ENCODE measurements at regions not wholly inside any gene's neighbourhood (a gene's known extent, or its start where the extent isn't known, plus 50 kb on each side); places are given as distances from the start of the nearest gene placed in this dataset.

DNA sequence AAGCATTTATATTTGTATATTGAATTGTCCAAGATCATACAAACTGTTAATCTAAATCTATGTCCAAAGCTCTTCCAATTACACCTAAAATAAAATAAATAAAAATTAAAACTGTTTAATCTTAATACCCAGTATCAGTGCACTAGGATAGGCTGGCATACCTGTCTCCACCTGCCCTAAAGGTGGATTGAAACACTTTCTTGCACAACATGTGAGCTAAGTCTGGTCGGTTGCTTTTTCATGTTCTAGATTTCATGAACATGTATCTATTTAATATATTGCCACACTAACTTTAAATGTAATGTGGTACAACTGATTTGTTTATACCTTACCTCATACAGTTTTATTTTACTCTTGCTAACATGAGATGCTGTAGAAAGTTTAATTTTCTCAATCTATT is 193.0 kb downstream of the VGLL3 start:
- H3F3A ChIP-seq (ENCODE audit: low read length, unreplicated experiment), result no peaks in the 10 kb centered on the region
- H3K9me2 ChIP-seq (replicated peaks; ENCODE audit: low read length), result no peaks in the 10 kb centered on the region
- no peak overlapping the region for H3K27ac ChIP-seq (ENCODE audit: low read length)
- no peaks in the 10 kb centered on the region for H3K9me3 ChIP-seq (ENCODE audit: low read length)
- ATAC-seq, result no peak
- H3K4me2 ChIP-seq (ENCODE audit: low read length), result no peak overlapping the region
- no peak overlapping the region for H2AFZ ChIP-seq (ENCODE audit: low read length)
- intact Hi-C loops (cut with micrococcal nuclease), result no loop called here
- H3K79me2 ChIP-seq (ENCODE audit: low read length), result no peaks in the 10 kb centered on the region
- H3K9ac ChIP-seq (ENCODE audit: low read length), result no peak overlapping the region
- no peak for TF ChIP-seq EZH2phosphoT487 (IDR thresholded peaks at IDR 0.05; ENCODE audit: borderline replicate concordance, low read length)
- TF ChIP-seq EZH2 (IDR thresholded peaks at IDR 0.05; ENCODE audit: low read length, unreplicated experiment), result no peak
- TF ChIP-seq, protein P1, sequence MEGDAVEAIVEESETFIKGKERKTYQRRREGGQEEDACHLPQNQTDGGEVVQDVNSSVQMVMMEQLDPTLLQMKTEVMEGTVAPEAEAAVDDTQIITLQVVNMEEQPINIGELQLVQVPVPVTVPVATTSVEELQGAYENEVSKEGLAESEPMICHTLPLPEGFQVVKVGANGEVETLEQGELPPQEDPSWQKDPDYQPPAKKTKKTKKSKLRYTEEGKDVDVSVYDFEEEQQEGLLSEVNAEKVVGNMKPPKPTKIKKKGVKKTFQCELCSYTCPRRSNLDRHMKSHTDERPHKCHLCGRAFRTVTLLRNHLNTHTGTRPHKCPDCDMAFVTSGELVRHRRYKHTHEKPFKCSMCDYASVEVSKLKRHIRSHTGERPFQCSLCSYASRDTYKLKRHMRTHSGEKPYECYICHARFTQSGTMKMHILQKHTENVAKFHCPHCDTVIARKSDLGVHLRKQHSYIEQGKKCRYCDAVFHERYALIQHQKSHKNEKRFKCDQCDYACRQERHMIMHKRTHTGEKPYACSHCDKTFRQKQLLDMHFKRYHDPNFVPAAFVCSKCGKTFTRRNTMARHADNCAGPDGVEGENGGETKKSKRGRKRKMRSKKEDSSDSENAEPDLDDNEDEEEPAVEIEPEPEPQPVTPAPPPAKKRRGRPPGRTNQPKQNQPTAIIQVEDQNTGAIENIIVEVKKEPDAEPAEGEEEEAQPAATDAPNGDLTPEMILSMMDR (conservative IDR thresholded peaks at IDR 0.05; ENCODE audit: low read depth, low read length), result no peak
- ChIA-PET CTCF (no interaction called here), POLR2A (ENCODE audit: unreplicated experiment) (no interaction called here)
- H3K4me1 ChIP-seq (ENCODE audit: insufficient read depth, low read length), result peaks cover 16% of the 10 kb centered on the region
- H3K4me3 ChIP-seq (ENCODE audit: low read length), result no peak overlapping the region
- H3K27me3 ChIP-seq (ENCODE audit: low read length), result no peaks in the 10 kb centered on the region
- DNase-seq, result no peak
- H3K36me3 ChIP-seq (ENCODE audit: low read depth, low read length), result no peaks in the 10 kb centered on the region
- no TSS peak for BruUV-seq (replicated peaks)
- no peaks in the 10 kb centered on the region for H4K20me1 ChIP-seq (ENCODE audit: low read length)

DNA sequence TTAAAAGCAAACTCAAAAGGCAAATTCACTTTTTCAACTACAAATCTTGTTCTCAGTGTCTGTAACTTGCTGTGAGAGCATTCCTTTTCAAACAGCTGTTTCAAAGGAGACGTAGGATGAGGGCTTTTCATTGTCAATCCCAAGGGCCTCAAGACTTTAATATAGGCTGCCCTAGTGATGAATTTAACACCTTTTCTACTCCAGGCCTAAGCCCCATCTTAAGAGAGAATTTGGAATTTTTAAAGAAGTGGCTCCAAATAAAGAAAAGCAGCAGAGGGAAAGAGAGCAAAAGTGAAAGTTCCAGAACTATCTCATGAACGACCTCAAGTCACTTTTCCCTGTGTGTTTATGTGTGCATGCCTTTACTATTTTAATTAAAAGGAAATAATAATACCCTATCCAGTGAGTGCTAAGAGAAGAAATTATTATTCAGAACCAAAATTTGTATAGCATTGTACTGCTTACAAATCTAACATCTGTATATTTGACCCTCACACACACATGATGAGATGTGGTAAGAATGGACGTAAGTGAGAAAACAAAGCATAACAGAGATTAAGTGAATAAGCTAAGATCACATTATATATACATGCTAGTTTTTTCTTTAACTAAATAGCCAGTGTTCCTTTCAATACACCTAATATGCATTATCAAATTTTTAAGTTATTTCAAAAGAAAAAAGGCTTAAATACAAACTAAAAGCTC is 196.4 kb downstream of the VGLL3 start:
- POLR2A ChIA-PET (ENCODE audit: unreplicated experiment), result no interaction called here
- no peaks in the 10 kb centered on the region for H4K20me1 ChIP-seq (ENCODE audit: low read length)
- H2AFZ ChIP-seq (ENCODE audit: low read length), result peak overlapping the region; percentile 36; the same call in 1 of the 2 replicates

More for the DNA sequence above, 196.4 kb downstream of the VGLL3 start:
- peaks cover 22% of the 10 kb centered on the region for H3K4me1 ChIP-seq (ENCODE audit: insufficient read depth, low read length)
- no peaks in the 10 kb centered on the region for H3K27me3 ChIP-seq (ENCODE audit: low read length)
- CTCF ChIA-PET, result no interaction called here
- no peak overlapping the region for H3K4me3 ChIP-seq (ENCODE audit: low read length)
- no peaks in the 10 kb centered on the region for H3K36me3 ChIP-seq (ENCODE audit: low read depth, low read length)
- no peaks in the 10 kb centered on the region for H3K79me2 ChIP-seq (ENCODE audit: low read length)
- no peaks in the 10 kb centered on the region for H3F3A ChIP-seq (ENCODE audit: low read length, unreplicated experiment)
- BruUV-seq (replicated peaks), result no TSS peak
- intact Hi-C loops (cut with micrococcal nuclease), result loop anchor here (1.0 to 5.0 kb wide), 2 partner anchors 198 to 412 kb away; partner anchors contain the start of gene VGLL3
- ATAC-seq (no peak), DNase-seq (no peak)
- no peak overlapping the region for H3K9ac ChIP-seq (ENCODE audit: low read length)
- H3K9me2 ChIP-seq (replicated peaks; ENCODE audit: low read length), result no peaks in the 10 kb centered on the region
- peak overlapping the region; percentile 39 for H3K4me2 ChIP-seq (ENCODE audit: low read length)
- no peaks in the 10 kb centered on the region for H3K9me3 ChIP-seq (ENCODE audit: low read length)
- TF ChIP-seq, protein P1 (conservative IDR thresholded peaks at IDR 0.05; ENCODE audit: low read depth, low read length), result no peak
- TF ChIP-seq EZH2phosphoT487 (IDR thresholded peaks at IDR 0.05; ENCODE audit: borderline replicate concordance, low read length) (no peak), EZH2 (IDR thresholded peaks at IDR 0.05; ENCODE audit: low read length, unreplicated experiment) (no peak)
- H3K27ac ChIP-seq (ENCODE audit: low read length), result peak overlapping the region; percentile 80
